Adrenal gland (tissue), 9 donors: ENCODE measurements at regions not wholly inside any gene's neighbourhood (a gene's known extent, or its start where the extent isn't known, plus 50 kb on each side); places are given as distances from the start of the nearest gene placed in this dataset.

ENCODE experiments used
- DNase-seq, 7 donors: peaks; one replicate each; pipeline ENCODE4 v3.0.0-alpha.2; 2019 to 2020
- H3K27ac ChIP-seq, 5 donors: fragments of 200-600 bp; sonication (generic) in 4 of 5; 1 replicate in 3 of 5; 2 replicates in 2 of 5; pipeline versions ENCODE4 v1.5.1 to v1.8.0; 2016 to 2020; ENCODE audit warnings: mild to moderate bottlenecking in 1 of 5
- H3K27me3 ChIP-seq: fragments of 200-600 bp; 2 replicates; pipeline ENCODE4 v1.8.0; 2021
- H3K36me3 ChIP-seq, 2 donors: fragments of 200-600 bp; replicated peaks in 1 of 2; 1 replicate in 1 of 2; 2 replicates in 1 of 2; pipeline versions ENCODE4 v1.5.1 to v1.8.0; 2018 to 2022
- H3K4me1 ChIP-seq, 2 donors: fragments of 200-600 bp; replicated peaks in 1 of 2; 1 replicate in 1 of 2; 2 replicates in 1 of 2; pipeline versions ENCODE4 v1.5.1 to v1.8.0; 2018 to 2021
- H3K4me3 ChIP-seq, 4 donors: fragments of 200-600 bp; sonication (generic) in 3 of 4; one replicate each; pipeline ENCODE4 v1.5.1; 2016 to 2018
- H3K9me3 ChIP-seq, 3 donors: fragments of 200-600 bp; sonication (generic) in 1 of 3; replicated peaks in 1 of 3; 1 replicate in 2 of 3; 2 replicates in 1 of 3; pipeline versions ENCODE4 v1.5.1 to v1.8.0; 2016 to 2021
- CTCF ChIP-seq, 6 experiments: fragments of 450-650 bp in 4 of 6; fragments of 200-600 bp in 2 of 6; sonication (generic) in 1 of 6; IDR thresholded peaks; 1 replicate in 5 of 6; 2 replicates in 1 of 6; pipeline versions ENCODE4 v1.5.1 to v1.8.0; 2016 to 2021; ENCODE audit warnings: antibody characterized with exemption in 6 of 6, mild to moderate bottlenecking in 2 of 6, moderate library complexity in 1 of 6
- POLR2A ChIP-seq, 2 donors: fragments of 450-650 bp; IDR thresholded peaks; one replicate each; pipeline ENCODE4 v1.6.1; 2017; ENCODE audit warnings: antibody characterized with exemption in 2 of 2, mild to moderate bottlenecking in 2 of 2, moderate library complexity in 1 of 2
- WGBS, 4 donors: extraction: QIAGEN DNeasy Blood & Tissue Kit in 2 of 4; methylation state at CpG; one replicate each; pipeline versions ENCODE4 v1.1.5 to v1.1.7; 2013 to 2017; 5-methylcytosine and 5-hydroxymethylcytosine counted together
- intact Hi-C, 2 donors: fragments of 100-400 bp; cut with DNase I; formaldehyde crosslinking; loops; one replicate each; pipeline versions ENCODE4 v1.14.1 to v1.15.0; 2022 to 2023
- donor health status: healthy with polysubstance abuse.
- donor health status: Bipolar disorder and iron deficiency.
- donor health status: DM: yes; HTN: yes; CAD: no.
- donor health status: DM: no; HTN: no; CAD: no.
- donor health status: DM: no; HTN: no; CAD: no.

- Histone ChIP-seq H3K27ac (no peak overlapping the region), H3K4me3 (no peak overlapping the region), H3K4me1 (no peaks in the 10 kb centered on the region), H3K9me3 (no peaks in the 10 kb centered on the region), H3K36me3 (no peaks in the 10 kb centered on the region), H3K27me3 (no peaks in the 10 kb centered on the region)
- TF ChIP-seq POLR2A (IDR thresholded peaks at IDR 0.05): no peak
- TF ChIP-seq CTCF (IDR thresholded peaks at IDR 0.05): no peak
- intact Hi-C loops: loop anchor here in 1 of 2 donors (5.0 kb wide), 1 partner anchor 318 kb away; the partner anchor contains the start of gene MOCS1
- DNase-seq: no peak
Observed at GRCh38 chr6:40249935-40250334, 315.7 kb upstream of the MOCS1 start.

- 90 to 98% (median 92%) methylated on average over 3 of the region's 3 CpGs for WGBS, 4 donors
- Histone ChIP-seq H3K27me3 (no peaks in the 10 kb centered on the region), H3K36me3 (no peaks in the 10 kb centered on the region), H3K4me3 (no peak overlapping the region), H3K27ac (no peak overlapping the region), H3K9me3 (no peaks in the 10 kb centered on the region), H3K4me1 (no peaks in the 10 kb centered on the region)
- intact Hi-C loops: no loop called here
- TF ChIP-seq POLR2A (IDR thresholded peaks at IDR 0.05): no peak
- TF ChIP-seq CTCF (IDR thresholded peaks at IDR 0.05): no peak
- DNase-seq: no peak
Observed at GRCh38 chr6:40247516-40248115, 313.4 kb upstream of the MOCS1 start.

- H3K27me3 ChIP-seq: no peaks in the 10 kb centered on the region
- no peak for DNase-seq
- intact Hi-C loops: no loop called here
- TF ChIP-seq CTCF (IDR thresholded peaks at IDR 0.05) (no peak), POLR2A (IDR thresholded peaks at IDR 0.05) (no peak)
- H3K4me3 ChIP-seq: no peak overlapping the region
- H3K4me1 ChIP-seq: no peaks in the 10 kb centered on the region
- no peaks in the 10 kb centered on the region for H3K36me3 ChIP-seq
- H3K27ac ChIP-seq: no peak overlapping the region
- no peaks in the 10 kb centered on the region for H3K9me3 ChIP-seq
- WGBS, 4 donors: 50 to 91% (median 77%) methylated on average over 1 of the region's 1 CpG
Observed at GRCh38 chr6:40244699-40245098, 310.4 kb upstream of the MOCS1 start.

GRCh38 chr6:40232698-40233097 is 298.4 kb upstream of the MOCS1 start:
- Histone ChIP-seq H3K9me3 (no peaks in the 10 kb centered on the region), H3K36me3 (no peaks in the 10 kb centered on the region), H3K4me3 (no peak overlapping the region), H3K27ac (no peak overlapping the region), H3K4me1 (no peaks in the 10 kb centered on the region), H3K27me3 (peaks cover 7% of the 10 kb centered on the region)
- no peak for DNase-seq
- TF ChIP-seq CTCF (IDR thresholded peaks at IDR 0.05) (no peak), POLR2A (IDR thresholded peaks at IDR 0.05) (no peak)
- intact Hi-C loops: no loop called here
- 77 to 91% (median 85%) methylated on average over 2 of the region's 2 CpGs for WGBS, 4 donors
